Suprapubic skin (tissue), 4 donors: ENCODE measurements at regions not wholly inside any gene's neighbourhood (a gene's known extent, or its start where the extent isn't known, plus 50 kb on each side); places are given as distances from the start of the nearest gene placed in this dataset.
"Not testable (repeated sequence)": the region's sequence is repeated elsewhere in the genome, so short reads cannot be mapped to it uniquely, and the experiment has no call there.

Experiments
- DNase-seq, 2 donors: peaks; one replicate each; pipeline ENCODE4 v3.0.0-alpha.2; 2019; ENCODE audit warnings: low spot score in 2 of 2
- H3K27ac ChIP-seq: fragments of 200-600 bp; sonication (generic); one replicate; pipeline ENCODE4 v1.5.1; 2019
- H3K27me3 ChIP-seq: fragments of 200-600 bp; sonication (generic); one replicate; pipeline ENCODE4 v1.5.1; 2019
- H3K36me3 ChIP-seq: fragments of 200-600 bp; sonication (generic); one replicate; pipeline ENCODE4 v1.5.1; 2019
- H3K4me1 ChIP-seq: fragments of 200-600 bp; sonication (generic); one replicate; pipeline ENCODE4 v1.5.1; 2019
- H3K4me3 ChIP-seq: fragments of 200-600 bp; sonication (generic); one replicate; pipeline ENCODE4 v1.5.1; 2019; ENCODE audit warnings: mild to moderate bottlenecking
- H3K9me3 ChIP-seq: fragments of 200-600 bp; sonication (generic); one replicate; pipeline ENCODE4 v1.5.1; 2019
- CTCF ChIP-seq, 2 donors: fragments of 200-600 bp in 1 of 2; fragments of 450-650 bp in 1 of 2; sonication (generic) in 1 of 2; IDR thresholded peaks; one replicate each; pipeline ENCODE4 v1.5.1; 2016 to 2019; ENCODE audit warnings: antibody characterized with exemption in 2 of 2, mild to moderate bottlenecking in 1 of 2, moderate library complexity in 1 of 2
- EP300 ChIP-seq: sonication (generic); formaldehyde crosslinking; IDR thresholded peaks from one replicate; pipeline ENCODE4 v1.6.1; 2017; ENCODE audit warnings: antibody characterized with exemption
- POLR2A ChIP-seq, 2 donors: fragments of 450-650 bp; IDR thresholded peaks; one replicate each; pipeline ENCODE4 v1.6.1; 2017; ENCODE audit warnings: antibody characterized with exemption in 2 of 2, mild to moderate bottlenecking in 2 of 2, moderate library complexity in 2 of 2
- POLR2AphosphoS5 ChIP-seq, 3 donors: sonication (generic); formaldehyde crosslinking; IDR thresholded peaks; one replicate each; pipeline ENCODE4 v1.6.1; 2017; ENCODE audit warnings: antibody characterized with exemption in 3 of 3
- WGBS: methylation state at CpG from one replicate; pipeline ENCODE4 v1.1.5; 2018; 5-methylcytosine and 5-hydroxymethylcytosine counted together

- H3K27ac ChIP-seq: no peak overlapping the region
- H3K9me3 ChIP-seq: no peaks in the 10 kb centered on the region
- no peak overlapping the region for H3K4me3 ChIP-seq
- peaks cover 29% of the 10 kb centered on the region for H3K27me3 ChIP-seq
- H3K36me3 ChIP-seq: no peaks in the 10 kb centered on the region
- H3K4me1 ChIP-seq: no peaks in the 10 kb centered on the region
- no peak for TF ChIP-seq POLR2A (IDR thresholded peaks at IDR 0.05)
- no peak for TF ChIP-seq CTCF (IDR thresholded peaks at IDR 0.05)
- no peak for TF ChIP-seq POLR2AphosphoS5 (IDR thresholded peaks at IDR 0.05)
- TF ChIP-seq EP300: no peak
- DNase-seq: no peak
- 56% methylated on average over 9 of the region's 9 CpGs for WGBS
Measured at GRCh38 chr11:67820081-67820480, 145.7 kb upstream of the ALDH3B2 start.

- H3K9me3 ChIP-seq, DNase-seq, H3K4me1 ChIP-seq, H3K36me3 ChIP-seq, H3K27ac ChIP-seq, H3K4me3 ChIP-seq: not testable (repeated sequence)
- WGBS: no CpG with 5 or more reads among the region's 21 CpGs
- peaks cover 11% of the 10 kb centered on the region for H3K27me3 ChIP-seq
Measured at GRCh38 chr11:67817558-67817957, 143.1 kb upstream of the ALDH3B2 start.

GRCh38 chr11:67809301-67809700 lies 134.9 kb upstream of the ALDH3B2 start:
- H3K27ac ChIP-seq, H3K9me3 ChIP-seq, H3K36me3 ChIP-seq, H3K4me3 ChIP-seq, DNase-seq, H3K27me3 ChIP-seq: not testable (repeated sequence)
- WGBS: 76% methylated on average over 2 of the region's 2 CpGs
- peaks cover 14% of the 10 kb centered on the region for H3K4me1 ChIP-seq

- H3K36me3 ChIP-seq, DNase-seq, H3K4me3 ChIP-seq, H3K27me3 ChIP-seq, H3K9me3 ChIP-seq, H3K27ac ChIP-seq: not testable (repeated sequence)
- 97% methylated on average over 11 of the region's 14 CpGs for WGBS
- H3K4me1 ChIP-seq: peaks cover 14% of the 10 kb centered on the region
Measured at GRCh38 chr11:67807896-67808295, 133.5 kb upstream of the ALDH3B2 start.

- DNase-seq, H3K9me3 ChIP-seq, H3K36me3 ChIP-seq, H3K27me3 ChIP-seq, H3K27ac ChIP-seq: not testable (repeated sequence)
- WGBS: 37% methylated on average over 7 of the region's 8 CpGs
- Histone ChIP-seq H3K4me3 (peak overlapping the region; percentile 59), H3K4me1 (peaks cover 14% of the 10 kb centered on the region)
Measured at GRCh38 chr11:67806728-67807235, 132.4 kb upstream of the ALDH3B2 start.

GRCh38 chr11:67806183-67806582 lies 131.8 kb upstream of the ALDH3B2 start:
- H3K4me3 ChIP-seq: peak overlapping the region; percentile 59
- H3K9me3 ChIP-seq, H3K27me3 ChIP-seq, H3K36me3 ChIP-seq, DNase-seq: not testable (repeated sequence)
- H3K4me1 ChIP-seq: peaks cover 14% of the 10 kb centered on the region
- peak overlapping the region; percentile 86 for H3K27ac ChIP-seq
- WGBS: 0% methylated on average over 9 of the region's 26 CpGs

- H3K4me3 ChIP-seq: peak overlapping the region; percentile 59
- WGBS: 1% methylated on average over 46 of the region's 66 CpGs
- H3K27ac ChIP-seq: peak overlapping the region; percentile 86
- DNase-seq: peak; percentile 99
- not testable (repeated sequence) for H3K9me3 ChIP-seq, H3K36me3 ChIP-seq, H3K27me3 ChIP-seq
- peaks cover 14% of the 10 kb centered on the region for H3K4me1 ChIP-seq
Measured at GRCh38 chr11:67805253-67806126, 131.1 kb upstream of the ALDH3B2 start.

- DNase-seq: peak in 1 of 2 donors; percentile 83
Measured at GRCh38 chr11:67804435-67805252, 130.2 kb upstream of the ALDH3B2 start.

GRCh38 chr11:67803519-67803918 lies 129.1 kb upstream of the ALDH3B2 start:
- H3K4me3 ChIP-seq, DNase-seq, H3K27me3 ChIP-seq, H3K36me3 ChIP-seq, H3K27ac ChIP-seq, H3K9me3 ChIP-seq: not testable (repeated sequence)
- peaks cover 14% of the 10 kb centered on the region for H3K4me1 ChIP-seq
- 74% methylated on average over 4 of the region's 4 CpGs for WGBS

More at GRCh38 chr11:67804435-67805252, 130.2 kb upstream of the ALDH3B2 start:
- not testable (repeated sequence) for H3K36me3 ChIP-seq, H3K9me3 ChIP-seq, H3K27me3 ChIP-seq
- Histone ChIP-seq H3K4me1 (peaks cover 14% of the 10 kb centered on the region), H3K27ac (peak overlapping the region; percentile 86), H3K4me3 (peak overlapping the region; percentile 59)
- WGBS: 13% methylated on average over 3 of the region's 47 CpGs

- H3K27me3 ChIP-seq, H3K9me3 ChIP-seq, DNase-seq, H3K27ac ChIP-seq, H3K4me3 ChIP-seq, H3K36me3 ChIP-seq: not testable (repeated sequence)
- peaks cover 14% of the 10 kb centered on the region for H3K4me1 ChIP-seq
- 50% methylated on average over 4 of the region's 7 CpGs for WGBS
Measured at GRCh38 chr11:67803055-67803454, 128.6 kb upstream of the ALDH3B2 start.

GRCh38 chr11:67802623-67803022 lies 128.2 kb upstream of the ALDH3B2 start:
- H3K4me1 ChIP-seq: peaks cover 14% of the 10 kb centered on the region
- not testable (repeated sequence) for H3K36me3 ChIP-seq, DNase-seq, H3K27me3 ChIP-seq, H3K9me3 ChIP-seq, H3K4me3 ChIP-seq, H3K27ac ChIP-seq
- 76% methylated on average over 4 of the region's 4 CpGs for WGBS

GRCh38 chr11:67801397-67801796 lies 127.0 kb upstream of the ALDH3B2 start:
- not testable (repeated sequence) for DNase-seq, H3K27me3 ChIP-seq, H3K4me3 ChIP-seq, H3K4me1 ChIP-seq, H3K9me3 ChIP-seq, H3K36me3 ChIP-seq, H3K27ac ChIP-seq
- 76% methylated on average over 6 of the region's 6 CpGs for WGBS
